Astrocyte of the cerebellum (primary cell): ENCODE measurements at regions not wholly inside any gene's neighbourhood (a gene's known extent, or its start where the extent isn't known, plus 50 kb on each side); places are given as distances from the start of the nearest gene placed in this dataset.
A peak's percentile ranks its signal among the peaks of the same experiment; 100 is the strongest.

Source experiments
- DNase-seq: peaks from one replicate; pipeline ENCODE4 v3.0.0-alpha.2; 2011; ENCODE audit warnings: low read depth
- H3K4me3 ChIP-seq: 2 replicates; pipeline ENCODE4 v1.5.1; 2011; ENCODE audit warnings: mild to moderate bottlenecking, low read depth, low read length, moderate library complexity
- CTCF ChIP-seq: IDR thresholded peaks from 2 replicates; pipeline ENCODE4 v1.5.1; 2012; ENCODE audit warnings: low read length, low read depth, moderate library complexity, mild to moderate bottlenecking; ENCODE audit errors: missing control alignments
- in situ Hi-C: cut with HindIII; loops from 2 replicates; pipeline ENCODE4 v1.10.0; 2017; ENCODE audit warnings: low sequenced_read_pairs

- in situ Hi-C loops: no loop called here
- DNase-seq: no peak
- H3K4me3 ChIP-seq: no peak overlapping the region
- TF ChIP-seq CTCF: no peak
These were observed 131.8 kb upstream of the CPSF6 start for GRCh38 chr12:69107541-69107940.

- no peak overlapping the region for H3K4me3 ChIP-seq
- DNase-seq: peak; percentile 19
- TF ChIP-seq CTCF: peak; percentile 10
- in situ Hi-C loops: no loop called here
These were observed 131.3 kb upstream of the CPSF6 start for GRCh38 chr12:69108037-69108436.

- no peak for DNase-seq
- in situ Hi-C loops: no loop called here
- TF ChIP-seq CTCF: no peak
- no peak overlapping the region for H3K4me3 ChIP-seq
These were observed 126.8 kb upstream of the CPSF6 start for GRCh38 chr12:69112616-69113015.

GRCh38 chr12:69115099-69115498, 124.3 kb upstream of the CPSF6 start:
- in situ Hi-C loops: no loop called here
- H3K4me3 ChIP-seq: no peak overlapping the region
- no peak for TF ChIP-seq CTCF
- DNase-seq: no peak

- H3K4me3 ChIP-seq: no peak overlapping the region
- TF ChIP-seq CTCF: no peak
- DNase-seq: no peak
- in situ Hi-C loops: no loop called here
These were observed 123.4 kb upstream of the CPSF6 start for GRCh38 chr12:69115951-69116350.

GRCh38 chr12:69117566-69118266, 121.7 kb upstream of the CPSF6 start:
- in situ Hi-C loops: no loop called here
- no peak overlapping the region for H3K4me3 ChIP-seq
- TF ChIP-seq CTCF: no peak
- DNase-seq: no peak
